GM12865 (cell line): ENCODE measurements at regions not wholly inside any gene's neighbourhood (a gene's known extent, or its start where the extent isn't known, plus 50 kb on each side); places are given as distances from the start of the nearest gene placed in this dataset.

Experiments
- DNase-seq: peaks from one replicate; pipeline ENCODE4 v3.0.0; 2010; ENCODE audit warnings: low read depth
- H3K4me3 ChIP-seq: 2 replicates; pipeline ENCODE4 v1.5.1; 2011; ENCODE audit warnings: mild to moderate bottlenecking, low read depth, low read length, control low read depth
- CTCF ChIP-seq: IDR thresholded peaks from 2 replicates; pipeline ENCODE4 v1.5.1; 2011; ENCODE audit warnings: low read length, control low read depth, low read depth, inconsistent platforms; ENCODE audit not compliant: insufficient read depth; ENCODE audit errors: missing control alignments

- no peak overlapping the region for H3K4me3 ChIP-seq
- no peak for DNase-seq
These were observed 51.2 kb upstream of the PRR23C start for GRCh38 chr3:139095803-139096466.

GRCh38 chr3:139096670-139097069 lies 52.0 kb upstream of the PRR23C start:
- H3K4me3 ChIP-seq = no peak overlapping the region
- no peak for TF ChIP-seq CTCF
- DNase-seq = no peak

More at GRCh38 chr3:139095803-139096466, 51.2 kb upstream of the PRR23C start:
- TF ChIP-seq CTCF = no peak

- no peak overlapping the region for H3K4me3 ChIP-seq
- TF ChIP-seq CTCF = no peak
- DNase-seq = no peak
These were observed 53.7 kb upstream of the PRR23C start for GRCh38 chr3:139098391-139098790.

- TF ChIP-seq CTCF = no peak
- no peak overlapping the region for H3K4me3 ChIP-seq
- no peak for DNase-seq
These were observed 55.5 kb upstream of the PRR23C start for GRCh38 chr3:139099968-139100817.

- H3K4me3 ChIP-seq = no peak overlapping the region
- no peak for TF ChIP-seq CTCF
- no peak for DNase-seq
These were observed 56.1 kb upstream of the PRR23C start for GRCh38 chr3:139100821-139101220.

- no peak overlapping the region for H3K4me3 ChIP-seq
- TF ChIP-seq CTCF = no peak
- no peak for DNase-seq
These were observed 56.7 kb upstream of the PRR23C start for GRCh38 chr3:139101396-139101795.

GRCh38 chr3:139103484-139103883 lies 58.8 kb upstream of the PRR23C start:
- no peak overlapping the region for H3K4me3 ChIP-seq
- DNase-seq = no peak
- no peak for TF ChIP-seq CTCF
